Keratinocyte (primary cell): ENCODE measurements at regions not wholly inside any gene's neighbourhood (a gene's known extent, or its start where the extent isn't known, plus 50 kb on each side); places are given as distances from the start of the nearest gene placed in this dataset.

Experiments
- DNase-seq: peaks from one replicate; pipeline ENCODE4 v3.0.0-alpha.2; 2011; ENCODE audit warnings: low read depth, missing footprints, low spot score
- FAIRE-seq: peaks from 2 replicates; lab custom pipeline; 2011; peaks lifted over from hg19 to GRCh38; lab: Jason Lieb, UNC
- H2AFZ ChIP-seq: 2 replicates; pipeline ENCODE4 v1.6.0; 2012; ENCODE audit warnings: low read length, control low read depth, inconsistent platforms; ENCODE audit not compliant: control insufficient read depth
- H3K27ac ChIP-seq: 2 replicates; pipeline ENCODE4 v1.5.1; 2011; ENCODE audit warnings: low read length; ENCODE audit not compliant: control insufficient read depth, insufficient read depth
- H3K27me3 ChIP-seq: 3 replicates; pipeline ENCODE4 v1.6.0; 2011; ENCODE audit warnings: low read length; ENCODE audit not compliant: control insufficient read depth, insufficient read depth; ENCODE audit errors: extremely low read depth
- H3K36me3 ChIP-seq, 2 experiments: 2 replicates in 1 of 2; 3 replicates in 1 of 2; pipeline ENCODE4 v1.5.1; 2011; ENCODE audit warnings: low read length in 2 of 2, mild to moderate bottlenecking in 1 of 2; ENCODE audit not compliant: control insufficient read depth in 2 of 2, insufficient read depth in 2 of 2; ENCODE audit errors: extremely low read depth in 1 of 2
- H3K4me1 ChIP-seq: 3 replicates; pipeline ENCODE4 v1.5.1; 2011; ENCODE audit warnings: low read length; ENCODE audit not compliant: control insufficient read depth, insufficient read depth; ENCODE audit errors: extremely low read depth
- H3K4me2 ChIP-seq: 3 replicates; pipeline ENCODE4 v1.6.0; 2011; ENCODE audit warnings: low read depth, low read length; ENCODE audit not compliant: control insufficient read depth, insufficient read depth; ENCODE audit errors: extremely low read depth
- H3K4me3 ChIP-seq, 3 experiments: fragments of 200-600 bp in 1 of 3; sonication (generic) in 1 of 3; 2 replicates in 2 of 3; 3 replicates in 1 of 3; pipeline ENCODE4 v1.5.1; 2011 to 2016; ENCODE audit warnings: low read length in 3 of 3, mild to moderate bottlenecking in 3 of 3, control low read depth in 2 of 3, inconsistent platforms in 1 of 3, low read depth in 1 of 3, mixed read lengths in 1 of 3, mixed run types in 1 of 3, moderate library complexity in 1 of 3; ENCODE audit not compliant: control insufficient read depth in 2 of 3, insufficient read depth in 2 of 3; ENCODE audit errors: extremely low read depth in 1 of 3
- H3K79me2 ChIP-seq: 2 replicates; pipeline ENCODE4 v1.6.0; 2012; ENCODE audit warnings: low read length; ENCODE audit not compliant: control insufficient read depth, insufficient read depth
- H3K9ac ChIP-seq: 3 replicates; pipeline ENCODE4 v1.6.0; 2011; ENCODE audit warnings: low read length; ENCODE audit not compliant: control insufficient read depth, insufficient read depth; ENCODE audit errors: extremely low read depth
- H3K9me1 ChIP-seq: 3 replicates; pipeline ENCODE4 v1.6.0; 2011; ENCODE audit warnings: low read length; ENCODE audit not compliant: control insufficient read depth, insufficient read depth; ENCODE audit errors: extremely low read depth
- H3K9me3 ChIP-seq: 2 replicates; pipeline ENCODE4 v1.5.1; 2012; ENCODE audit warnings: low read depth, low read length; ENCODE audit not compliant: control insufficient read depth
- H4K20me1 ChIP-seq: 3 replicates; pipeline ENCODE4 v1.6.0; 2011; ENCODE audit warnings: low read length; ENCODE audit not compliant: control insufficient read depth, insufficient read depth; ENCODE audit errors: extremely low read depth
- EZH2 ChIP-seq: IDR thresholded peaks from one replicate; pipeline ENCODE4 v1.6.1; 2012; ENCODE audit warnings: inconsistent platforms, mild to moderate bottlenecking, low read length, moderate library complexity
- dilution Hi-C: fragments of 300-500 bp; cut with MboI; formaldehyde crosslinking; loops from one replicate; pipeline ENCODE4 v1.7.0; 2020; ENCODE audit warnings: low sequenced_read_pairs; ENCODE audit not compliant: extremely low pct_ligation_motif_present
- TF ChIP-seq, protein P1 (sequence below), 3 experiments: IDR thresholded peaks in 1 of 3; conservative IDR thresholded peaks in 1 of 3; optimal IDR thresholded peaks in 1 of 3; 2 replicates in 2 of 3; 3 replicates in 1 of 3; pipeline versions ENCODE3 to v1.5.1; 2011; ENCODE audit warnings: low read length in 3 of 3, mild to moderate bottlenecking in 3 of 3, moderate library complexity in 2 of 3, control low read depth in 1 of 3, inconsistent platforms in 1 of 3; ENCODE audit not compliant: insufficient read depth in 2 of 3; ENCODE audit errors: extremely low read depth in 1 of 3

DNA sequence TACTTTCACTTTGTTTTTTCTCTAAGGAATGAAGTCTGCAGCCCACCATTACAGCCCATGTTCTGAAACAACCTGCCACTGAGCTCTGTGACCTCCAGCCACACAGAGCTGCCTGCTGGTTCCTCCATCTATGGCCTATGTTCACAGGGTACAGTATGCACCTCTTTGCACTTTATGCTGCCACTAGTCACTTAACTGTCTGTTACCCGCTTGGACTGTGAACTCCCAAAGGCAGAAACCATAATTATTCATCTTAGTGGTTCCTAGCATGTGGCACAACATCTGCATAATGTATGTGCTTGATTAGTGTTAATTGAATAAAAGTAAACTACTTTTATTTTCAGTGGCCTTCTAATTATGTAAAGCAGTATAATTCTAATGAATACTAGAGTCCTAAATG lies 95.5 kb upstream of the BET1 start:
- no peak overlapping the region for H2AFZ ChIP-seq
- H3K9ac ChIP-seq = no peak overlapping the region
- dilution Hi-C loops = no loop called here
- TF ChIP-seq EZH2 = no peak
- TF ChIP-seq, protein P1, sequence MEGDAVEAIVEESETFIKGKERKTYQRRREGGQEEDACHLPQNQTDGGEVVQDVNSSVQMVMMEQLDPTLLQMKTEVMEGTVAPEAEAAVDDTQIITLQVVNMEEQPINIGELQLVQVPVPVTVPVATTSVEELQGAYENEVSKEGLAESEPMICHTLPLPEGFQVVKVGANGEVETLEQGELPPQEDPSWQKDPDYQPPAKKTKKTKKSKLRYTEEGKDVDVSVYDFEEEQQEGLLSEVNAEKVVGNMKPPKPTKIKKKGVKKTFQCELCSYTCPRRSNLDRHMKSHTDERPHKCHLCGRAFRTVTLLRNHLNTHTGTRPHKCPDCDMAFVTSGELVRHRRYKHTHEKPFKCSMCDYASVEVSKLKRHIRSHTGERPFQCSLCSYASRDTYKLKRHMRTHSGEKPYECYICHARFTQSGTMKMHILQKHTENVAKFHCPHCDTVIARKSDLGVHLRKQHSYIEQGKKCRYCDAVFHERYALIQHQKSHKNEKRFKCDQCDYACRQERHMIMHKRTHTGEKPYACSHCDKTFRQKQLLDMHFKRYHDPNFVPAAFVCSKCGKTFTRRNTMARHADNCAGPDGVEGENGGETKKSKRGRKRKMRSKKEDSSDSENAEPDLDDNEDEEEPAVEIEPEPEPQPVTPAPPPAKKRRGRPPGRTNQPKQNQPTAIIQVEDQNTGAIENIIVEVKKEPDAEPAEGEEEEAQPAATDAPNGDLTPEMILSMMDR (optimal IDR thresholded peaks at IDR 0.05 in 1 of 3, IDR thresholded peaks at IDR 0.05 in 1 of 3, conservative IDR thresholded peaks at IDR 0.05 in 1 of 3; ENCODE audit: extremely low read depth in 1 of 3, insufficient read depth in 2 of 3, low read length in 3 of 3) = no peak
- no peak for DNase-seq
- H3K4me3 ChIP-seq = no peak overlapping the region
- H3K79me2 ChIP-seq = no peaks in the 10 kb centered on the region
- H4K20me1 ChIP-seq = no peaks in the 10 kb centered on the region
- H3K27ac ChIP-seq = no peak overlapping the region
- H3K9me1 ChIP-seq = no peaks in the 10 kb centered on the region
- no peak for FAIRE-seq
- no peaks in the 10 kb centered on the region for H3K36me3 ChIP-seq
- peaks cover 3% of the 10 kb centered on the region for H3K27me3 ChIP-seq
- no peaks in the 10 kb centered on the region for H3K9me3 ChIP-seq
- no peaks in the 10 kb centered on the region for H3K4me1 ChIP-seq
- no peak overlapping the region for H3K4me2 ChIP-seq

DNA sequence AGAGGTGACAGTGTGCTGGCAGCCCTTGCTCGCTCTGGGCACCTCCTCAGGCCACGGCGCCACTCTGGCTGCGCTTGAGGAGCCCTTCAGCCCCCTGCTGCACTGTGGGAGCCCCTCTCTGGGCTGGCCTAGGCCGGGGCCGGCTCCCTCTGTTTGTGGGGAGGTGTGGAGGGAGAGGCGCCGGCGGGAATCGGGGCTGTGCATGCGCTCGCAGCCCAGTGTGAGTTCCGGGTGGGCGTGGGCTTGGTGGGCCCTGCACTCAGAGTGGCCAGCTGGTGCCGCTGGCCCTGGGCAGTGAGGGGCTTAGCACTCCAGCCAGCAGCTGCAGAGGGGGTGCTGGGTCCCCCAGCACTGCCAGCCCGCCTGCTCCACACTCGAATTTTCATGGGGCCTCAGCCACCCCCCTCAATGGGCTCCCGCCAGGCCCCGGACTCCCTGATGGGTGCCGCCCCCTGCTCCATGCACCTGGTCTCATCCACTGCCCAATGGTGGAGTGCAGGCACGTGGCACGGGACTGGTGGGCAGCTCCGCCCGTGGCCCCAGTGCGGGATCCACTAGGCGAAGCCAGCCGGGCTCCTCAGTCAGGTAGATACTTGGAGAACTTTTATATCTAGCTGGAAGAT lies 96.7 kb upstream of the BET1 start:
- FAIRE-seq = no peak
- H3K79me2 ChIP-seq = no peaks in the 10 kb centered on the region
- TF ChIP-seq EZH2 = no peak
- TF ChIP-seq, protein P1 (optimal IDR thresholded peaks at IDR 0.05 in 1 of 3, IDR thresholded peaks at IDR 0.05 in 1 of 3, conservative IDR thresholded peaks at IDR 0.05 in 1 of 3; ENCODE audit: extremely low read depth in 1 of 3, insufficient read depth in 2 of 3, low read length in 3 of 3) = no peak
- no peaks in the 10 kb centered on the region for H4K20me1 ChIP-seq
- no peak overlapping the region for H3K27ac ChIP-seq
- H3K4me2 ChIP-seq = no peak overlapping the region
- H3K27me3 ChIP-seq = peaks cover 3% of the 10 kb centered on the region
- H2AFZ ChIP-seq = no peak overlapping the region
- no peak overlapping the region for H3K4me3 ChIP-seq
- no peaks in the 10 kb centered on the region for H3K36me3 ChIP-seq
- H3K9me3 ChIP-seq = no peaks in the 10 kb centered on the region
- H3K9ac ChIP-seq = no peak overlapping the region
- no peaks in the 10 kb centered on the region for H3K4me1 ChIP-seq
- dilution Hi-C loops = no loop called here
- H3K9me1 ChIP-seq = no peaks in the 10 kb centered on the region
- DNase-seq = no peak
